CD4-positive, CD25-positive, alpha-beta regulatory T cell (primary cell): ENCODE measurements at regions not wholly inside any gene's neighbourhood (a gene's known extent, or its start where the extent isn't known, plus 50 kb on each side); places are given as distances from the start of the nearest gene placed in this dataset.

Experiments used
- ATAC-seq, 2 donors: fragments of 150-1000 bp; cut with Tn5 transposase; one replicate each; pipeline ENCODE4 v1.10.0; 2021; ENCODE audit warnings: low read depth in 2 of 2, moderate number of reproducible peaks in 2 of 2, moderate library complexity in 1 of 2
- DNase-seq, 3 donors: peaks; one replicate each; pipeline versions ENCODE4 v3.0.0 to v3.0.0-alpha.2; 2012 to 2022; ENCODE audit warnings: mixed read lengths in 1 of 3
- H3K27ac ChIP-seq: one replicate; pipeline ENCODE4 v1.7.0; 2013; ENCODE audit warnings: mild to moderate bottlenecking, low read length; ENCODE audit not compliant: insufficient read depth, poor library complexity, severe bottlenecking
- H3K27me3 ChIP-seq: one replicate; pipeline ENCODE4 v1.7.0; 2013; ENCODE audit warnings: low read length; ENCODE audit not compliant: control insufficient read depth, insufficient read depth
- H3K36me3 ChIP-seq: one replicate; pipeline ENCODE4 v1.7.0; 2013; ENCODE audit warnings: mild to moderate bottlenecking, low read length, moderate library complexity; ENCODE audit not compliant: control insufficient read depth, insufficient read depth
- H3K4me1 ChIP-seq: 2 replicates; pipeline ENCODE4 v1.7.0; 2013; ENCODE audit warnings: mild to moderate bottlenecking, low read length; ENCODE audit not compliant: insufficient read depth, control insufficient read depth, poor library complexity, severe bottlenecking
- H3K4me3 ChIP-seq: one replicate; pipeline ENCODE4 v1.7.0; 2013; ENCODE audit warnings: low read depth, mild to moderate bottlenecking, low read length, moderate library complexity
- H3K9me3 ChIP-seq, 2 experiments: 1 replicate in 1 of 2; 2 replicates in 1 of 2; pipeline ENCODE4 v1.7.0; 2013; ENCODE audit warnings: low read length in 2 of 2, mild to moderate bottlenecking in 1 of 2, moderate library complexity in 1 of 2; ENCODE audit not compliant: control insufficient read depth in 2 of 2
- H3K27ac Mint-ChIP-seq, 3 donors: one replicate each; pipeline ENCODE4 v1.8.0; 2020 to 2022; ENCODE audit warnings: mild to moderate bottlenecking in 3 of 3, mixed read lengths in 3 of 3, moderate library complexity in 2 of 3
- H3K27me3 Mint-ChIP-seq: one replicate; pipeline ENCODE4 v1.8.0; 2022; ENCODE audit warnings: mild to moderate bottlenecking, mixed read lengths
- H3K36me3 Mint-ChIP-seq: one replicate; pipeline ENCODE4 v1.8.0; 2020; ENCODE audit warnings: mixed read lengths
- H3K4me1 Mint-ChIP-seq, 4 donors: one replicate each; pipeline ENCODE4 v1.8.0; 2020 to 2022; ENCODE audit warnings: mixed read lengths in 4 of 4, mild to moderate bottlenecking in 1 of 4
- H3K4me3 Mint-ChIP-seq, 4 donors: one replicate each; pipeline ENCODE4 v1.8.0; 2020 to 2022; ENCODE audit warnings: mild to moderate bottlenecking in 4 of 4, mixed read lengths in 4 of 4, moderate library complexity in 3 of 4
- H3K9me3 Mint-ChIP-seq, 7 donors: one replicate each; pipeline ENCODE4 v1.8.0; 2020 to 2022; ENCODE audit warnings: mixed read lengths in 7 of 7, mild to moderate bottlenecking in 3 of 7, moderate library complexity in 2 of 7

- no peaks in the 10 kb centered on the region for H3K36me3 Mint-ChIP-seq
- no peaks in the 10 kb centered on the region for H3K36me3 ChIP-seq
- peaks cover 1 to 15% (median 9%) of the 10 kb centered on the region in 7 donors for H3K9me3 Mint-ChIP-seq
- no peak overlapping the region for H3K27ac ChIP-seq
- DNase-seq = no peak
- no peaks in the 10 kb centered on the region for H3K4me1 ChIP-seq
- ATAC-seq = no peak
- no peaks in the 10 kb centered on the region for H3K4me1 Mint-ChIP-seq
- no peaks in the 10 kb centered on the region for H3K27me3 ChIP-seq
- H3K9me3 ChIP-seq = peaks cover 0 to 3% of the 10 kb centered on the region in 2 experiments
- no peaks in the 10 kb centered on the region for H3K27me3 Mint-ChIP-seq
- no peak overlapping the region for H3K4me3 Mint-ChIP-seq
- no peak overlapping the region for H3K27ac Mint-ChIP-seq
- no peak overlapping the region for H3K4me3 ChIP-seq
Measured at GRCh38 chr7:41052201-41052600, 650.7 kb downstream of the INHBA start.

- peaks cover 1 to 17% (median 8%) of the 10 kb centered on the region in 7 donors for H3K9me3 Mint-ChIP-seq
- no peak overlapping the region for H3K27ac Mint-ChIP-seq
- no peaks in the 10 kb centered on the region for H3K27me3 ChIP-seq
- no peaks in the 10 kb centered on the region for H3K36me3 Mint-ChIP-seq
- H3K4me1 Mint-ChIP-seq = no peaks in the 10 kb centered on the region
- peaks cover 0 to 3% of the 10 kb centered on the region in 2 experiments for H3K9me3 ChIP-seq
- no peak overlapping the region for H3K27ac ChIP-seq
- no peak overlapping the region for H3K4me3 ChIP-seq
- ATAC-seq (no peak), DNase-seq (no peak)
- H3K27me3 Mint-ChIP-seq = no peaks in the 10 kb centered on the region
- H3K4me3 Mint-ChIP-seq = no peak overlapping the region
- H3K4me1 ChIP-seq = no peaks in the 10 kb centered on the region
- no peaks in the 10 kb centered on the region for H3K36me3 ChIP-seq
Measured at GRCh38 chr7:41051535-41051934, 651.4 kb downstream of the INHBA start.

GRCh38 chr7:41051062-41051461 is 651.8 kb downstream of the INHBA start:
- H3K4me3 Mint-ChIP-seq = no peak overlapping the region
- no peaks in the 10 kb centered on the region for H3K36me3 ChIP-seq
- DNase-seq = no peak
- H3K27me3 Mint-ChIP-seq = no peaks in the 10 kb centered on the region
- H3K4me3 ChIP-seq = no peak overlapping the region
- H3K27ac Mint-ChIP-seq = no peak overlapping the region
- no peak overlapping the region for H3K27ac ChIP-seq
- H3K27me3 ChIP-seq = no peaks in the 10 kb centered on the region
- no peaks in the 10 kb centered on the region for H3K4me1 Mint-ChIP-seq
- no peaks in the 10 kb centered on the region for H3K36me3 Mint-ChIP-seq
- no peak for ATAC-seq
- H3K9me3 Mint-ChIP-seq = peaks cover 1 to 20% (median 7%) of the 10 kb centered on the region in 7 donors
- H3K4me1 ChIP-seq = no peaks in the 10 kb centered on the region
- peaks cover 0 to 3% of the 10 kb centered on the region in 2 experiments for H3K9me3 ChIP-seq

GRCh38 chr7:41048771-41049170 is 654.1 kb downstream of the INHBA start:
- no peak overlapping the region for H3K4me3 ChIP-seq
- no peaks in the 10 kb centered on the region for H3K27me3 ChIP-seq
- Mint-ChIP-seq H3K4me1 (no peaks in the 10 kb centered on the region), H3K36me3 (no peaks in the 10 kb centered on the region), H3K27ac (no peak overlapping the region), H3K27me3 (no peaks in the 10 kb centered on the region), H3K9me3 (peaks cover 1 to 24% (median 9%) of the 10 kb centered on the region in 7 donors), H3K4me3 (no peak overlapping the region)
- H3K9me3 ChIP-seq = peaks cover 0 to 3% of the 10 kb centered on the region in 2 experiments
- H3K36me3 ChIP-seq = no peaks in the 10 kb centered on the region
- H3K4me1 ChIP-seq = no peaks in the 10 kb centered on the region
- ATAC-seq = no peak
- no peak overlapping the region for H3K27ac ChIP-seq
- DNase-seq = no peak

GRCh38 chr7:41047789-41048191 is 655.1 kb downstream of the INHBA start:
- no peaks in the 10 kb centered on the region for H3K27me3 Mint-ChIP-seq
- H3K4me1 ChIP-seq = no peaks in the 10 kb centered on the region
- no peak overlapping the region for H3K27ac ChIP-seq
- no peak for DNase-seq
- no peak overlapping the region for H3K27ac Mint-ChIP-seq
- H3K9me3 Mint-ChIP-seq = peaks cover 2 to 24% (median 10%) of the 10 kb centered on the region in 7 donors
- H3K4me1 Mint-ChIP-seq = no peaks in the 10 kb centered on the region
- H3K36me3 ChIP-seq = no peaks in the 10 kb centered on the region
- H3K4me3 Mint-ChIP-seq = no peak overlapping the region
- no peaks in the 10 kb centered on the region for H3K27me3 ChIP-seq
- no peak overlapping the region for H3K4me3 ChIP-seq
- no peak for ATAC-seq
- H3K9me3 ChIP-seq = peaks cover 0 to 5% of the 10 kb centered on the region in 2 experiments
- H3K36me3 Mint-ChIP-seq = no peaks in the 10 kb centered on the region

GRCh38 chr7:41047211-41047610 is 655.7 kb downstream of the INHBA start:
- no peaks in the 10 kb centered on the region for H3K36me3 Mint-ChIP-seq
- no peak overlapping the region for H3K27ac Mint-ChIP-seq
- Histone ChIP-seq H3K27me3 (no peaks in the 10 kb centered on the region), H3K27ac (no peak overlapping the region), H3K4me1 (no peaks in the 10 kb centered on the region), H3K36me3 (no peaks in the 10 kb centered on the region), H3K9me3 (peaks cover 0 to 5% of the 10 kb centered on the region in 2 experiments), H3K4me3 (no peak overlapping the region)
- no peaks in the 10 kb centered on the region for H3K4me1 Mint-ChIP-seq
- H3K9me3 Mint-ChIP-seq = peaks cover 2 to 24% (median 10%) of the 10 kb centered on the region in 7 donors
- DNase-seq = no peak
- H3K27me3 Mint-ChIP-seq = no peaks in the 10 kb centered on the region
- H3K4me3 Mint-ChIP-seq = no peak overlapping the region
- ATAC-seq = no peak

- no peak overlapping the region for H3K4me3 ChIP-seq
- no peaks in the 10 kb centered on the region for H3K27me3 ChIP-seq
- Mint-ChIP-seq H3K4me1 (no peaks in the 10 kb centered on the region), H3K36me3 (no peaks in the 10 kb centered on the region), H3K27ac (no peak overlapping the region), H3K27me3 (no peaks in the 10 kb centered on the region), H3K9me3 (peaks cover 2 to 24% (median 8%) of the 10 kb centered on the region in 7 donors), H3K4me3 (no peak overlapping the region)
- no peak overlapping the region for H3K27ac ChIP-seq
- no peaks in the 10 kb centered on the region for H3K36me3 ChIP-seq
- peaks cover 0 to 5% of the 10 kb centered on the region in 2 experiments for H3K9me3 ChIP-seq
- ATAC-seq (no peak), DNase-seq (no peak)
- H3K4me1 ChIP-seq = no peaks in the 10 kb centered on the region
Measured at GRCh38 chr7:41046776-41047175, 656.1 kb downstream of the INHBA start.

GRCh38 chr7:41046221-41046761 is 656.6 kb downstream of the INHBA start:
- Mint-ChIP-seq H3K27me3 (no peaks in the 10 kb centered on the region), H3K36me3 (no peaks in the 10 kb centered on the region), H3K4me1 (no peaks in the 10 kb centered on the region), H3K9me3 (peaks cover 2 to 24% (median 8%) of the 10 kb centered on the region in 7 donors), H3K27ac (no peak overlapping the region), H3K4me3 (no peak overlapping the region)
- no peak for ATAC-seq
- Histone ChIP-seq H3K4me1 (no peaks in the 10 kb centered on the region), H3K27me3 (no peaks in the 10 kb centered on the region), H3K4me3 (no peak overlapping the region), H3K36me3 (no peaks in the 10 kb centered on the region), H3K27ac (no peak overlapping the region), H3K9me3 (peaks cover 0 to 5% of the 10 kb centered on the region in 2 experiments)
- DNase-seq = no peak
